NCI-H187 (cell line): ENCODE measurements at regions not wholly inside any gene's neighbourhood (a gene's known extent, or its start where the extent isn't known, plus 50 kb on each side); places are given as distances from the start of the nearest gene placed in this dataset.

Experiments
- DNase-seq, 2 experiments: peaks; one replicate each; lab custom pipeline; 2025; lab: John Stamatoyannopoulos, UW

DNA sequence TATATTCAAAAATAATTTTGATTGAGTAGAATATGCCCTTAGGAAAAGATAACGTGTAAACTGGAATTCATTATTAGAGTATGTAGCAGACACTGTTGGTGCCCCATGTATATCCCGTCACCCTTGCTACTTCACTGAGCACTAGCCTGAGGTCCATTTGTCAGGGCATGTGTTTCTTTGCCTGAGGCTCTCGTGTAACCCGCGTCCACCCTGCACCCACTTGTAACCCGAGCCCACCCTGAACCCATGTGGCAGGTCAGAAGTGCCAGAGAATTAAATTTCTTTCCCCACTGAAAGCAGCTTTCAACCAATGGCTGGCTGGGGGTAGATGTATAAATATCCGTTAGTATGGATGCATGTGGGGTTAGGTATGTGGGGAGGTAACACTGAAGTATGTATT, 474.2 kb upstream of the ZNF385D start:
- no peak for DNase-seq

DNA sequence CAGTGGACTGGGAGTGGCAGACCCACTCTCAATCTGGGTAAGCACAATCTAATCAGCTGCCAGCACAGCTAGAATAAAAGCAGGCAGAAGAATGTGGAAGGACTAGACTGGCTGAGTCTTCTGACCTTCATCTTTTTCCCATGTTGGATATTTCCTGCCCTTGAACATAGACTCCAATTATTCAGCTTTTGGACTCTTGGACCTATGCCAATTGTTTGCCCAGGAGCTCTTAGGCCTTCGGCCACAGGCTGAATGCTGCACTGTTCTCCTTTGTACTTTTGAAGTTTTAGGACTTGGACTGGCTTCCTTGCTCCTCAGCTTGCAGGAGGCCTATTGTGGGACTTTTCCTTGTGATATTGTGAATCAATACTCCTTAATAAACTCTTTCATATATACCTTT, 477.7 kb upstream of the ZNF385D start:
- no peak for DNase-seq

GRCh38 chr3:22231061-22231460, 480.1 kb upstream of the ZNF385D start:
- DNase-seq: no peak

GRCh38 chr3:22236490-22237270, 485.7 kb upstream of the ZNF385D start:
- no peak for DNase-seq

- no peak for DNase-seq
These were observed 488.0 kb upstream of the ZNF385D start for GRCh38 chr3:22239011-22239410.

DNA sequence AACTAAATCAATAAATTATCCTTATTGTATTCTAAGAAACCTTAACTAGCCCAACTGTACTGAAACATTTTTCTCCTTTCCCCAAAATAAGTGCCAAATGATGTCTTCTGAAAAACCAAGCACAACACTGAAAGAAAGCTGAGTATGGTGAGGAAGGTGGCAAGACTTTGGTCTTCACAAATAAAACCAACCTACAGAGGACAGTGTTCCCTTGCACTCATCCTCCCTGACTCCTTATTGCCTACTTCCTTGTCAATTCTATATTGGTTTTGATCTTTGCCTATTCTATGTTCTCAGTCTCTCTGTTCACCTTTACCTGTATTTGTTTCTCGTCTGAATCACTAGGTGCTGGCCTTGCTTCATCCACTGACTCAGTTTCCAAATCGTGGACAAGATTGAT, 490.1 kb upstream of the ZNF385D start:
- DNase-seq: no peak

GRCh38 chr3:22244761-22245521, 493.9 kb upstream of the ZNF385D start:
- DNase-seq: no peak

GRCh38 chr3:22245811-22246583, 495.0 kb upstream of the ZNF385D start:
- no peak for DNase-seq

DNA sequence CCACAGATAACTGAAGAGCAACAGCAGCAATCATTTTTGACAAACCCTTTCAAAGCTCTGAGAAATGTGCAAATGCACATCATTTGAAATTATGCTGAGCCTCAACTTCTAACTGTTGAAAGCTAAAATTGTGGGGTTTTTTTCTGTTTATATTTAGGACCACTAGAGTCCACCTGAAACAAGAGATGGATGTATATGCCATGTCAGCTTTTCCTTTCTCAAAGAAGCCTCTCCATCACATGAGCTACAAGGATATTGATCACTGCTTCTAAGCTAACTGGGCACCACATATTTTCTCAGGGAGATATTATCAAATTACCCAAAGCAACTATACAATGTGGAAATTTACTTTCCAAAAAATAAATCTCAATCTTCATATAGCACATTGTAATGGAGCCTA, 498.6 kb upstream of the ZNF385D start:
- DNase-seq: no peak

GRCh38 chr3:22257252-22257651, 506.2 kb upstream of the ZNF385D start:
- no peak for DNase-seq

DNA sequence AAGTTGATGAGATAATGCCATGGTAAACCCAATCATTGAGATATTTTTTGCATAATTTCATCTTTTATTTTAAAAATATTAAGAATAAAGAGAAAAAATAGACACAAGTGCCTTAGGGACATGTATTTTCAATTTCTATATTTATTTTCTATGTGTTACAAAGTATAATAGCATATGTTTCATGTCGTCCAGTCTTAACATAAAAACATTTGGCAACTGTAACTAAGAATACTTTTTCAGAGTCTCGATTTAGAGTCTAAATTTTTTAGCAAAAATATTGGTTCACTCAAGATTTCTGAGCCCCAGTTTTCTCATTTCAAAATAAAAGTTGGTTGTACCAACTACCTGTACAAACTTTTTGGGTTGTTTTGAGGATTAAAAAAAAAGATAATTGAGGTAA, 511.4 kb upstream of the ZNF385D start:
- no peak for DNase-seq

DNA sequence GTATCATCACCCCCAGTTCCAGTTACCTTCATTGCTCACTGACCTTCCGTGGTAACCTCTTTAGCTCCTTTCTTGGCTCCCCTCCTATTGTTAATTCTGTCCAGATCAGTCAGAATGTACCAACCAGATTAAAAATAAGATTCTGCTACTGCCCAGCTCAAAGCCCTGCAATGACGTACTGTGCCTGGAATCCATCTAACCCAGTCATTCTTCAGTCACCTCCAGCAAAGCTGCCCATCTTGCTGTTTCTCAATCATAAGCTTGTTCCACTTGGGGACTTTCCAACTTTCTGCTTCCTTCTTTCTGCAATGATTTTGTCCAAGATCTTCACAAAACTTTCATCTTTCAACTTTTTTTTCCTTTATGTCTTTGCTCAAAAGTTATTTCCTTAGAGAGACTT, 512.0 kb upstream of the ZNF385D start:
- DNase-seq: no peak

DNA sequence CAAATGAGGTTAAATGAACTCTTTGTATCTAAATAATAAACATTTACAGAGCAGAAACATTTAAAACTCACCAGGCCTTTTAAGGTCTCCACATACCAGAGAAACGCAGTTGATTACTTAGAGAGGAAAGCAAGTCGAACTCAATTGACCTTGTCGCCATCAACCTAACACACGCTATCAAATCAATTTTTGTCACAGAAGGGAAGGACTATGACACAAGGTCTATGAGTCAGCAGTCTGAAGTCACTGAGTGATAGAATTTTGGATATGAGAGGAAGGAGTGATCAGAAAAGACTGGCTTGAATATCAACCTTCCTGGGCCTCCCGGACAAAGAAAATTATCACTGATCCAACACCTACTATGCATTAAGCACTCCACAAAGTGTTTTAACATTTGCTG, 514.4 kb upstream of the ZNF385D start:
- DNase-seq: no peak

DNA sequence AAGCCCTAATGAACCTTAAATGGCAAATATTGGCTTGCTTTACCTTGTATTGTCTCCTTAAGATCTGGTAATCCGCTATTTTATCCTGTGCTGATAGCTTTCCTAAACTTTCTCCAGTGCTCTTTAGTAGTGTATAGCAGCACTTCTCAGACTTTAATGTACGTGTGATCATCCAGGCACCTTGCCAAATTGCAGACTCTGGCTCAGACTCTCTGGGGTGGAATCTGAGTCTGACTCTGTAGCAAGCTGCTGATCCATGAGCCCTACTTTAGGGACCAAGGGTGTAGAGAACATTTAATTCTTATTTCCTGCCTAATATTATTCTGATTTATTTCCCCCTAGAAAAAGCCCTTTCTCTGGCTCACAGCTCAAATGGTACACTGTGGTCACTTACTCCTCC, 518.8 kb upstream of the ZNF385D start:
- DNase-seq: no peak

GRCh38 chr3:22276351-22276750, 525.3 kb upstream of the ZNF385D start:
- DNase-seq: no peak

DNA sequence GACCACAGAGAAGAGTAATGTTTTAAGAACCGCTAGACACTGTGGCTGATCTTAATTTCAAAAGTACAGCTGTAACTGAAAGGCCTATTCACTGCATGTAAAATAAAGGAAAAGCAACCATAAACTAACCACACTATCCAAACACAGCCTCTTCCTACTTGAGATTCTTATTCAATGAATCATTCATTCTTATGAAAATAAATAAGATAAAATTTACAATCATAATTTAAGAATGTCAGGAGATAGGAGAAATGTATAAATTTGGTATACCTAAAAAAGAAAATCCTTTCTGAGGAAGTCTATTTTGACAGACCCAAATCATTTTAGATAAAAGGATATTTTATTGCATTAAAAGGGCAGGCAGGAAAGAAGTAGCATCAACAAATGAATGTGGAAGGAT, 533.5 kb upstream of the ZNF385D start:
- no peak for DNase-seq

DNA sequence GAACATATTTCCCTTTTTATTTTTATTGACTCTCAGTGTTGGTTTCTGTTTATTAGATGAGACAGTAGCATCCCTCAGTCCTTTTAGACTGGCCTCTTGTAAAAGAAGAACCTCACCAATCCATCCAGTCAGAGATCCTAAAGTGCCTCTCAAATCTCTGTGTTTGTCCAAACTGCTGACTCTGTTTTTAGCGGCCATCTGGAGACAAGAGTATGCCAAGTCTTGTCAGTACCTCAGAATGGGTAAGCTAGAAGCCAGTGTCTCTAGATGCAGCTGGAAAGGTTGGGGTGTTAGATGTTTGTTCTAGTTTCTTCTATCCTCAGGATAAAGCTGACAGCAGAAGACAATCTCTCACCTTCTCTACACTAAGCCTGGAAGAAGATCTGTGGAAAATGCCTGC, 537.7 kb upstream of the ZNF385D start:
- DNase-seq: no peak

GRCh38 chr3:22292681-22293080, 541.7 kb upstream of the ZNF385D start:
- no peak for DNase-seq

GRCh38 chr3:22296601-22297000, 545.6 kb upstream of the ZNF385D start:
- DNase-seq: no peak

GRCh38 chr3:22297436-22297835, 546.4 kb upstream of the ZNF385D start:
- DNase-seq: no peak

DNA sequence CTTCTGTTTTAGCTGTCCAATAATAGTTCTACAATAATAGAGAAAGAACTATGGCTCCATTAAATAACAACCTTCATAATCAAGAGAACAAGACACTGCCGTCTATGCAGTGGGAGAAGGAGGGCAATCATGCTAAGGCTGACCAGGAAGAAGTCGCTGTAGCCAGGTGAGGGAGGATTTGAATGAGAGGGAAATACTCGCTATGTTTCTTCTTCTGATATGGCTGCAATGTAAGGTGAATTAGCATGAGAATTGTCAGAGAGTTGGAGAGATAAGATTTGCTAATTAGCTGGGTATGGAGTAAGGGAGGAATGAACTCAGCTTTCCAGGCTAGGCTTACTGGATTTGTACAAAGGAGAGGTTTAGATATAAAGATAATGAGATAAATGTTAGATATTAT, 555.4 kb upstream of the ZNF385D start:
- no peak for DNase-seq

DNA sequence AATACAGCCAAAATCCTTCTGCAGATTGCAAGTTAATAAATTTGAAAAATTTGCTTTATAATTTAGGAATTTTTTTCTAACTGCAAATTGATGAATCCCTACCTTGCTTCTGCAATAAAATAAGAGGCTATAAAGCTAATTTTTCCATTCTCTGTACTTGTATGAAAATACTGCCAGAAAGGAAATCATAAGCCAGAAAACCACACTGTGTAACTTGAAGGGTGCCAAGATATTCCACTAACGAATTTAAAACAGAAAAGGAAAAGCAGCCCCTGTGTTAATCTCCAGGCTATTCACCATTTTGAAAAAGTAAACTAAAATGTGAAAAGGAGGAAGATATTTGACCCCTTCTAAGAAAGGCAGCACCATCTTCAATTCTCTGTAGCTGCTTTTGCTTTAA, 557.9 kb upstream of the ZNF385D start:
- DNase-seq: no peak

- DNase-seq: no peak
These were observed 564.9 kb upstream of the ZNF385D start for GRCh38 chr3:22315925-22316324.
